OCI-LY1 (cell line): ENCODE measurements at regions not wholly inside any gene's neighbourhood (a gene's known extent, or its start where the extent isn't known, plus 50 kb on each side); places are given as distances from the start of the nearest gene placed in this dataset.

Source experiments
- H2AFZ ChIP-seq: fragments of 200-600 bp; sonication (generic), shearing (Covaris generic); 2 replicates; pipeline ENCODE4 v1.6.0; 2014; ENCODE audit warnings: antibody characterized with exemption, mild to moderate bottlenecking, low read length
- H3F3A ChIP-seq: fragments of 200-600 bp; sonication (generic), shearing (Covaris generic); 2 replicates; pipeline ENCODE4 v1.6.0; 2014; ENCODE audit warnings: mild to moderate bottlenecking, antibody characterized with exemption, low read length, moderate library complexity; ENCODE audit not compliant: insufficient read depth
- H3K27ac ChIP-seq: fragments of 200-600 bp; sonication (generic); 2 replicates; pipeline ENCODE4 v1.5.1; 2014; ENCODE audit warnings: low read length, mixed run types, mild to moderate bottlenecking, low read depth; ENCODE audit not compliant: poor library complexity, severe bottlenecking
- H3K27me3 ChIP-seq: fragments of 200-600 bp; sonication (generic); 2 replicates; pipeline ENCODE4 v1.6.0; 2014; ENCODE audit warnings: antibody characterized with exemption, mild to moderate bottlenecking, low read length, moderate library complexity; ENCODE audit not compliant: insufficient read depth
- H3K36me3 ChIP-seq: fragments of 200-600 bp; sonication (generic); 2 replicates; pipeline ENCODE4 v1.6.1; 2014; ENCODE audit warnings: mild to moderate bottlenecking, antibody characterized with exemption, low read length, moderate library complexity, mixed read lengths; ENCODE audit not compliant: insufficient read depth
- H3K4me1 ChIP-seq: fragments of 200-600 bp; sonication (generic); 2 replicates; pipeline ENCODE4 v1.5.1; 2014; ENCODE audit warnings: mild to moderate bottlenecking, low read length, moderate library complexity; ENCODE audit not compliant: insufficient read depth, severe bottlenecking
- H3K4me2 ChIP-seq: fragments of 200-600 bp; sonication (generic), shearing (Covaris generic); 2 replicates; pipeline ENCODE4 v1.6.1; 2014; ENCODE audit warnings: low read length
- H3K4me3 ChIP-seq: fragments of 200-600 bp; sonication (generic); 2 replicates; pipeline ENCODE4 v1.5.1; 2014; ENCODE audit warnings: low read length, low read depth, mild to moderate bottlenecking, mixed read lengths; ENCODE audit not compliant: poor library complexity, severe bottlenecking
- H3K79me2 ChIP-seq: fragments of 200-600 bp; shearing (Covaris generic); 2 replicates; pipeline ENCODE4 v1.6.1; 2016; ENCODE audit warnings: mixed run types, low read length, mixed read lengths; ENCODE audit not compliant: insufficient read depth
- H3K9ac ChIP-seq: fragments of 200-600 bp; sonication (generic), shearing (Covaris generic); 2 replicates; pipeline ENCODE4 v1.6.1; 2014; ENCODE audit warnings: mild to moderate bottlenecking, low read length, mixed read lengths
- H3K9me2 ChIP-seq: fragments of 200-600 bp; sonication (generic), shearing (Covaris generic); 2 replicates; pipeline ENCODE4 v1.6.1; 2014; ENCODE audit warnings: low read depth, mild to moderate bottlenecking, low read length, mixed read lengths
- H3K9me3 ChIP-seq: fragments of 200-600 bp; shearing (Covaris generic); 2 replicates; pipeline ENCODE4 v1.6.1; 2014; ENCODE audit warnings: low read length, mixed read lengths
- H4K20me1 ChIP-seq: fragments of 200-600 bp; sonication (generic), shearing (Covaris generic); 2 replicates; pipeline ENCODE4 v1.6.0; 2016; ENCODE audit warnings: mild to moderate bottlenecking, low read length; ENCODE audit not compliant: insufficient read depth
- CTCF ChIP-seq: fragments of 200-600 bp; sonication (generic), shearing (Covaris generic); IDR thresholded peaks from 2 replicates; pipeline ENCODE4 v1.5.1; 2017; ENCODE audit warnings: mild to moderate bottlenecking, antibody characterized with exemption, low read length, moderate library complexity, mixed read lengths
- EZH2 ChIP-seq: fragments of 200-600 bp; sonication (generic), shearing (Covaris generic); IDR thresholded peaks from 2 replicates; pipeline ENCODE4 v1.8.0; 2017; ENCODE audit warnings: borderline replicate concordance, mixed run types, mild to moderate bottlenecking, antibody characterized with exemption, low read length, moderate library complexity, mixed read lengths

- no peaks in the 10 kb centered on the region for H3K4me1 ChIP-seq
- H3F3A ChIP-seq: no peaks in the 10 kb centered on the region
- no peak overlapping the region for H3K9ac ChIP-seq
- H3K4me2 ChIP-seq: no peak overlapping the region
- H3K27me3 ChIP-seq: no peaks in the 10 kb centered on the region
- no peak overlapping the region for H3K4me3 ChIP-seq
- no peaks in the 10 kb centered on the region for H3K79me2 ChIP-seq
- TF ChIP-seq CTCF (no peak), EZH2 (no peak)
- H3K27ac ChIP-seq: no peak overlapping the region
- no peaks in the 10 kb centered on the region for H3K9me2 ChIP-seq
- no peaks in the 10 kb centered on the region for H4K20me1 ChIP-seq
- H3K36me3 ChIP-seq: no peaks in the 10 kb centered on the region
- H2AFZ ChIP-seq: no peak overlapping the region
- no peaks in the 10 kb centered on the region for H3K9me3 ChIP-seq
Measured at GRCh38 chr22:34849965-34850364, 216.0 kb upstream of the ISX start.

GRCh38 chr22:34851918-34852662 is 213.9 kb upstream of the ISX start:
- no peaks in the 10 kb centered on the region for H4K20me1 ChIP-seq
- H2AFZ ChIP-seq: no peak overlapping the region
- H3K9me2 ChIP-seq: no peaks in the 10 kb centered on the region
- TF ChIP-seq CTCF (no peak), EZH2 (no peak)
- no peaks in the 10 kb centered on the region for H3F3A ChIP-seq
- H3K9me3 ChIP-seq: no peaks in the 10 kb centered on the region
- no peaks in the 10 kb centered on the region for H3K4me1 ChIP-seq
- no peaks in the 10 kb centered on the region for H3K36me3 ChIP-seq
- no peak overlapping the region for H3K4me2 ChIP-seq
- no peak overlapping the region for H3K27ac ChIP-seq
- H3K4me3 ChIP-seq: no peak overlapping the region
- H3K27me3 ChIP-seq: no peaks in the 10 kb centered on the region
- no peaks in the 10 kb centered on the region for H3K79me2 ChIP-seq
- H3K9ac ChIP-seq: no peak overlapping the region

DNA sequence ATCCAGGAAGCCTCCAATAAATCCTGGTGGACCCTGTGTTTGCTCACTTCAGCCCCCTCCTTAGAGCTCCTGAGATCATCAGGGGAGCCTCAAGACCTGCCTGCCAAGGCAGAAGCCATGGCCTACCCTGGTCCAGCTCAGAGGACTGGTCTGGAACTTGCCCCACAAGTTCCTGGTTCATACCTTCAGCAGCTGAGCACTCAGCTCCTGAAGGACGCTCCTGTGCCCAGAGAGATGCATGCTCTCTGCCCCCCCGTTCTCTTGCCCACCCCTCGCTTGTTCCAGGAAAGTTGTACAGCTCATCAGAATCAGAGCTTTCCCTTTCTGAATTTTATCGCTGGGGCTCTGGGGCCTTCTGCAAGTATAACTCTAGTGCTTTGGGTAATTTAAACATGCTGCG is 210.5 kb upstream of the ISX start:
- Histone ChIP-seq H3K9me2 (no peaks in the 10 kb centered on the region), H3K79me2 (no peaks in the 10 kb centered on the region), H3K9me3 (no peaks in the 10 kb centered on the region), H3K27ac (no peak overlapping the region), H4K20me1 (no peaks in the 10 kb centered on the region), H3K27me3 (no peaks in the 10 kb centered on the region), H3K9ac (no peak overlapping the region), H3K4me1 (no peaks in the 10 kb centered on the region), H3F3A (no peaks in the 10 kb centered on the region), H3K4me2 (no peak overlapping the region), H3K36me3 (no peaks in the 10 kb centered on the region), H3K4me3 (no peak overlapping the region), H2AFZ (no peak overlapping the region)
- no peak for TF ChIP-seq EZH2
- TF ChIP-seq CTCF: no peak
